ENCODE measurements at regions not wholly inside any gene's neighbourhood (a gene's known extent, or its start where the extent isn't known, plus 50 kb on each side); places are given as distances from the start of the nearest gene placed in this dataset.

DNA sequence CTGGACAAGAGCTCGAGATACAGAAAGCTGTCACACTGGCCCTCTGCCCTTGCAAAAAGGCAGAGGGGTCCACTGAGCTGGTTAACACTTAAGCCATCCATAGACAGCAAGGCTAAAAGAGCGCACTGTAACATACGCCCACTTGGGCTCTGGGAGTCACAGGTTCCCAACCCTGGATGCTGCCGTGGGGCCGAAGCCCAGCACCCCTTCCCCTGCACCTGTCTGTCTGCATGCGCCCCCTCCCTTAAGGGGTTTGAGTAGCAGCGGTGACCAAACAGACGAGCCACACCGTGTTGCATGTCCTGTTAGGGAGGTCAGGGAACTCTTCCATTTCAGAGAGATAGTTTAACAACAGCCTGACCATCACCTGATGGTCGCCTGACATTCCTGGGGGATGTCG is 138.4 kb upstream of the GALNTL6 start:
- TF ChIP-seq POLR2AphosphoS5 (IDR thresholded peaks at IDR 0.05; ENCODE audit: low read depth, low read length) (no peak), POLR2A (IDR thresholded peaks at IDR 0.05; ENCODE audit: low read depth, low read length) (no peak)
